ENCODE measurements at regions not wholly inside any gene's neighbourhood (a gene's known extent, or its start where the extent isn't known, plus 50 kb on each side); places are given as distances from the start of the nearest gene placed in this dataset.
"Not testable (repeated sequence)": the region's sequence is repeated elsewhere in the genome, so short reads cannot be mapped to it uniquely, and the experiment has no call there.

DNA sequence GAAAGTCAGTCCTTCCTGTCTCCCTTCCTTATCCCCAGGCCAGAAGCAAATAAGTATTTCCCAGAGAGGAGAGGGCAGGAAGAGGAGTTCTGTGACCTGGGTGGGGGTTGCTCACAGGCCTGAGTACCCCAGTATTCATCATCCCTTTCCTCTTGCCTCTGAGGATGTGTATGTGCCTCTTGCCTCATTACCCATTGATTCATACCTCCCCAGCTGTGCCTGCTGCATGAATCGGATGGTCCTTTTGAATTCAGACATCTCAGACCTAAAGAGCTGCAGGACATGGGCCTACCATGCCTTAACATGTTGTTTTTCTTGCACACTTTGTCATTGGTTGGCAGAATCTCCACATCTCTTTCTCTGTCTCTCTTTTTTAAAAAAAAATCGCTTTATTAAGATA, 112.8 kb upstream of the SHB start:
- DNase-seq: no peak

DNA sequence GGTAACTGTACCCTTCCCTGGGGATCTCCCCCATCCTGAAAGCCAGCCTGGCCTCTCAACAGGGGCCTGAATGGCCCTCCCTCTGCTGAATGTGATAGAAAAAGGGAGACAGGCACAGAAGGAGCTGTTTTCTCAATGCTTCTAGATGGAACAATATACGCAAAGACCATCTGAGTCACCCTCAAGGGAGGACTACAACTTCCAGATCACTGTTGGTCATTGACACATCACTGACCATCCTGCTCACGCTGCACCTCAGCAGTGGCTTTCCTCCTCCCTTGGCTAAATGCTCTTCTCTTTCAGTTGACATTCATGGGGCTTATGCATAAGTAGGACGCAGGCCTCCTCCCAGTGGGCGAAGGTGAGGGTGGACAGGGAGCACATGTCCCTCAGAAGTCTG, 112.2 kb upstream of the SHB start:
- no peak for DNase-seq

DNA sequence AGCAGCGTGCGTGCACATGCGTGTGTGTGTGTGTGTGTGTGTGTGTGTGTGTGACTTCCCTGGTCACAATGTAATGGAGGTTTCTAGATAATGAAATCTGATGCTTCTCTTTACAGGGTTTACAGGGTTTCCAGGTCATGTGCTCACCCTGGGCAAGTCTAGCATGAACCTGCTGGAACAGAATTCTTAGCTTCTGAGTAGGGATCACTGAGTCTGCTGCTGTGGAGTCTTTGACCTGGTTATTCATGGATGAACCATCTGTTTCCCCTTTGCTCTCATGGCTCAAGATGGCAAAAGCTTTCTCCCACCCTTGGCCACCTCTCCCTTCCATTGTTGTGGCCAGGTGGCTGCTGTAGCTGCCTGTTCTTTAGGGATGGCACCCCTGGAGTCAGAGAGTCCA, 111.6 kb upstream of the SHB start:
- DNase-seq: no peak

GRCh38 chr9:38179965-38180364, 110.9 kb upstream of the SHB start:
- DNase-seq: no peak

DNA sequence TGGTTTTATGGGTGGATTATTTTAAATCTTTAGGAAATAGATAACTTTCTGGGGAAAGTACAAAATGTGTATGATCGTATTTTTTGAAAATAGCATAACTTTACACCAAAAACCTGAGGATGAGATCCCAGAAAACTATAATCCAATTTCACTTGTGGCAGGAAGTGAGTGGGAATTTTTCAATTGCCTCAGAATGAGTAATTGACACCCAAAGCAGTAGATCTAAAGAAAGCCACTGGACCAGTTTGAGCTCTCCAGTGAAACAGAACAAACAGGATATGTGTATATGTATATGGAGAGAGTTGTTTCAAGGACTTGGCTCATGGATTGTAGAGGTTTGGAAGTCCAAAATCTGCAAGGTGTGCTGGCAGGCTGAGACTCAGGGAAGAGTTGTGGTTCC, 109.2 kb upstream of the SHB start:
- no peak for DNase-seq

DNA sequence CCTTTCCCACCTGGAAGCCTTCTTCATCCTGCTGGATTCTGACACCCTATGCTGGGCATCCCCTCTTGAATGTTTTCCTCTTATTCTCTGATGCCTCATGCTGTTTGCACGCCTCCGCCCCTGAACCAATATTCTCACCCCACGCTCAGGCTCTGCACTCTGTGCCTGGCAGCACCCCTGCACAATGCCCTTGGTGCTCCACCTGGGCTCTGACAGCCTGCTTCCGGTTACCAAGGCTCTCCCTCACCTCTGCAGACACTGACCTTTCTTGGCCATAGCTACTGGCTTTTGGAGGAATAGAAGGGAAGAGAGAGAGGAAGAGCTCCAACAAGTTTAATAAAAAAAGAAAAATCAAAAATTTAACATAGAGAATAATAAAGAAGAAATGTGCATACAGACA, 108.7 kb upstream of the SHB start:
- no peak for DNase-seq

DNA sequence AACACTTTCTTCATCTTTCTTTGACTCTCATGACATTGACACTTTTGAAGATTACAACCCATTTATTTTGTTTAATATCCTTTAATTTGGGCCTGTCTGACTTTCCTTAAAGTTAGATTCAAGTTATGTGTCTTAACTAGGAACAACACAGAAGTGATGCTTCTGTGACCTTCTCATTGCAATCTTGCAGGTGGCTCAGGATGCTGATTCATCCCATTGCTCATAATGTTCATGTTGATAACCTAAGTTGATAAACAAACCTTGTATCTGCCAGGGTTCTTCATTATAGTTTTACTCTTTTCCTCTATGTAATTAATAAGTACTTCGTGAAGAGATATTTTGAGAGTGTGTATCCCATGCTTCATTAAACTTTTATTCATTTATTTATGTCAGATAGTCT, 107.2 kb upstream of the SHB start:
- no peak for DNase-seq

DNA sequence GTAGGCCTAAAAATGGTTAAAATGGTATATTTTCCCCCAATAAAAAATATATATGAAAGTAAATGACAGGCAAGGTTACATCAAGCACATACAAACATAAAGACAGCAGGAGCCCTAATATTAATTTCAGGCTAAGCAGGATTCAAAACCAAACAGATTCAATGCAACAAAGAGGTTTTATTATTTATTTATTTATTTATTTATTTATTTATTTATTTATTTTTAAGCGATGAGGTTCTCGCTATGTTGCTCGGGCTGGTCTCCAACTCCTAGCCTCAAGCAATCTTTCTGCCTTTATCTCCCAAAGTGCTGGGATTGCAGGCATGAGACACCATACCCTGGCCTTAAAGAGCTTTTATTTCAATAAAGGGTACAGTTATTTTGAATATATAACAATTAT, 106.4 kb upstream of the SHB start:
- no peak for DNase-seq

DNA sequence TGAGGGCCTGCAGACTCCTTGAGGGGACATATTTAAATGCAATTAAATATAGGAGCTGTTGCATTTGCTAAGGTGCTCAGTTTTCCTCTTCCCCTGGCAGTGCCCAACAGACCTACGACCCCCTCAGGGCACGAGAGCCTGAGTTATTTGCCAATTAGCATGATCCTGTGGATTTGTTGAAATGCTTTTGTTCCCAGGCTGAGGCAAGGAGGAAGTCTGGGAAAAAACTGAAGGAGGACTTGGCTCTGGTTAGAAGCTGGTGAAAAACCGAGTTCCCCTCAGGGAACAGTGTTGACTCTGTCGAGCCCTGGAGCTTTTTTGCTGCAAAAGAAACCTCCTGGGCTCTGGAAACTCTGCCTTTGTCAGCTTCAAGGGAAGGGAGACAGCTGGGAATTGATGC, 103.6 kb upstream of the SHB start:
- no peak for DNase-seq

- DNase-seq: no peak
Observed at GRCh38 chr9:38171926-38172325, 102.9 kb upstream of the SHB start.

GRCh38 chr9:38171538-38171884, 102.5 kb upstream of the SHB start:
- DNase-seq: no peak

DNA sequence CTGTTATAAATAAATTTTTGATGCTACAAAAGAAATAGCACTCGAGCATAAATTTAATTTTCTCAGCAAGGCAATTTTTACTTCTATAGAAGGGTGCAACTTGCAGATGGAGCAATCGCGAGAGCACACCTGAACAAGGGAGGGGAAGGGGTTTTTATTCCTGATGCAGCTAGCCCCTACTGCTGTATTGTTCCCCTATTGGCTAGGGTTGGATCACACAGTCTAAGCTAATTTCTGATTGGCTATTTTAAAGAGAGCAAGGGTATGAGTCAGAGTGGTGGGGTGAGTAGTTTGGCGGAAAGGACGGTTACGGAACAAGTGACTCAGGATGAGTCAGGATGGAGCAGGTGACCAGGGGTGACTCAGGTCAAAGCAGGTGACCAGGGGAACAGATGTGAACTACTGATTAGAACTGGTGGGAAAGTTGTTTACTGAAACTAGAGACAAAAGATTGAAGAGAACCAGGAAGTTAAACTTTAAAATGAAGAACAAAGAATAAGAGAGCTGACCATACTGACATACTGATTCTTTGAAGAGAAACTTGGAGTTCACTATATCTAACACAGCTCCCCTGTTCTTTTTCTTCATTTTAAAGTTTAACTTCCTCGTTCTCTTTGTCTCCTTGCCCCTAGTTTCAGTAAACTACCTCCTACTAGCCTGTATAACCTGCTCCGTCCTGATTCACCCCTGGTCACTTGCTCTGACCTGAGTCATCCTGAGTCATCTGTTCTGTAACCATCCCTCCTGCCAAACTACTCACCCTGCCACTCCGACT, 101.9 kb upstream of the SHB start:
- DNase-seq: not testable (repeated sequence)

DNA sequence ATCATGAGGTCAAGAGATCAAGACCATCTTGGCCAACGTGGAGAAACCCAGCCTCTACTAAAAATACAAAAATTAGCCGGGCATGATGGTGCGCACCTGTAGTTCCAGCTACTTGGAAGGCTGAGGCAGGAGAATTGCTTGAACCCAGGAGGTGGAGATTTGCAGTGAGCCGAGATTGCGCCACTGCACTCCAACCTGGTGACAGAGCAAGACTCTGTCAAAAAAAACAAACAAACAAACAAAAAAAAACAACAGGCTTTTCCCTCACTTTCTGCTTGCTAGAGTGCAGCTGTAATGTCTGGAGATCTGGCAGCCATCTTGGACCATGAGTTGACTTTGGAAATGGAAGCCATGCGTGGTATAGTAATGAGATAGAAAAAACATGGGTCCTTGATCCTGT, 101.1 kb upstream of the SHB start:
- DNase-seq: not testable (repeated sequence)

- no peak for DNase-seq
Observed at GRCh38 chr9:38166501-38166900, 97.5 kb upstream of the SHB start.

GRCh38 chr9:38164659-38165221, 95.7 kb upstream of the SHB start:
- DNase-seq: no peak

DNA sequence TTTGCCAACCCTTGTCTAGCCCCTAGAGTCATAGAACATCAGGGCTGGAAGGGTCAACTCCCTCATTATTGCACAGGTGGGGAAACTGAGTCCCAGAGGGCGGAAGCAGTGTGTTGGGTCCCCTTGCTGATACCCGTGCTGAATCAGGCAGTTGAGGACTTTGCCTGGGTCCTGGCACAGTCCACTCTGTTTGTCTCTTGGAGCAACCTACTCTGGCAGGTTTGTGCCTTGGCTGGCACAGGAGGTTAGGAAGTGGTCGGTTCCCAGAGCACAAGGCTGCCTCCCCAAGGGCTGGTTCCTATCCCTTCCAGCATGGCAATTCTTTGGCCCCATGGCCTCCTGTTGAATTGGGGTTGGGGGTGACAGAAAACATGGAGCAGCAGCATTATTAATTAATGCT, 94.5 kb upstream of the SHB start:
- no peak for DNase-seq

- DNase-seq: no peak
Observed at GRCh38 chr9:38162332-38163211, 93.5 kb upstream of the SHB start.

- no peak for DNase-seq
Observed at GRCh38 chr9:38160613-38161215, 91.7 kb upstream of the SHB start.

- DNase-seq: no peak
Observed at GRCh38 chr9:38159599-38159998, 90.6 kb upstream of the SHB start.

DNA sequence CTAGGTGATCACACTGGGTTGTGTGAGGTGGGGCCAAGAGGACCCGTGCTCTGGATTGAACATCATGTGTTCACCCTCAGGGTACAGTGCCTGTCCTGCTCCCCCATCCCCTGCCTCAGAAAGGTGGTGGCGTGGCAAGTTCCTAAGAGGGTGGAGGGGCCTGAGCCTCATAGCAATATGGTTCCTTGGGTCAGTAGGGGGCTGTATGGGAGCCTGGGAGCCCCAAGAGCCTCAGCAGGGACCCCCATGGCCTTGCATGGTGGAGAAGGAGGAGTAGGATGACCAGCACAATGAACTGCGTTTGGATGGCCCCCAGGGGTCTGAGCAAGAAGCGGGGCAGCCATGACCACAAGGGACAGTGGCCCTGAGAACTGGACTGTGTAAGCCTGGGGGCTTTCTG, 89.6 kb upstream of the SHB start:
- DNase-seq: no peak

- DNase-seq: no peak
Observed at GRCh38 chr9:38157711-38158110, 88.7 kb upstream of the SHB start.

DNA sequence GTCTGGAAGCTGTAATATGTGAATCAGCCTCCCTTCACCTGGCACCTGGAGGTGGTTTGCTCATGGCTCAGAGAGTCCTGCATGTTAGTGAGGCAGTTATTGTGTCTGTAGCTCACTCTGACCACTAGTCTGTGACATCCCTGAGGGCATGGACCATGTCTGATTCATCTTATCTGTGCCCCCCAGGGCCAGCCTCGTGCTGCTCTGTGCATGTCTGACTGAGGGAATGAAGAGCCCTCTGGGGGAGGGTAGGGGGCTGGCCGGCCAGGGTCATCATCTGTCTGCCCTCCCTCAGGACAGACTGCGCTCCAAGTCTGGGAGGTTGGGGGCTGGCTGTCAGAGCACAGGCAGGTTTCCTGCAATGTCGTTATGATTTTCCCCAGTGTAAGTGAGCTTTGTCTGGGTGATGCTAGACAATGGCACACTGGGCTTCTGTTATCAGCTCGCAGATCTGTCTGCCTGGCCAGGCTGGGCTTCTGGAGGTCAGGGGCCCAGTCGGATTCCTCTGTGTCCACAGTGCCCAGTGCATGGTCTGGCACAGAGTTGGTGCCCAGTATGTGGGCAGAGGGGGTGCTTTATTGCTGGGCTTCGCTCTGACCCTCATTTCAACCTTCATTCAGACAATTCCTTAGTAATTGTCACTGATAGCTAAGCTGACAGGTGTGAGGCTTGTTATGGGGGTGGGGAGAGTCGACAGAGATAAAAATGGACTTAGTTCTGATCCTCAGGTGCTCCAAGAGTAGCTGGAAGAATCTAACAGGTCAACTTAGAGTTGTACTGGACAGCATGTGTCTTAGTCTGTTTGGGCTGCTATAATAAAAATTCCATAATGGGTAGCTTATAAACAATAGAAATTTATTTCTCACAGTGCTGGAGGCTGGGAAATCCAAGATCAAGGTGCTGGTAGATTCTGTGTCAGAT, 85.7 kb upstream of the SHB start:
- DNase-seq: no peak

DNA sequence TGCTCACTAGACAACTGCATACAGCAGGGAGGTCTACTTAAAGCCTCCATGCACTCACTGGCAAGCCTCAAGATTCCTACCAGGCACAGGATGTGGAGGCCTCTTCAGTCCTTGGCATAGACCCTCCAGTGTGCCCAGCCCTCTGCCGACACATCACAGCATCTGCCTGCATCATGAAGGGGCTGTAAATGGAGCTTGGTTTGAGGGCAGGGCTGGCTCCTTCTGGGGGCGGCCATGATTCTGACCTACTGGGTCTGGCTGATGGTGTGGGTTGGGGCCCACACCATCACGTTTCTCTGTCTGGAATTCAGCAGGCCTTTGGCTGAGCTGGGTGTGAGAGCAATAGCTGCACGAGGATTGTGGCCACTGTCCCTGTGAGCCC, 84.9 kb upstream of the SHB start:
- DNase-seq: no peak
